ENCODE measurements at regions not wholly inside any gene's neighbourhood (a gene's known extent, or its start where the extent isn't known, plus 50 kb on each side); places are given as distances from the start of the nearest gene placed in this dataset.

GRCh38 chr4:35066406-35066805 is 1177.9 kb downstream of the ARAP2 start:
- intact Hi-C loops (cut with DNase I; ENCODE audit: low total_unique reads): no loop called here
- no peak for TF ChIP-seq CTCF (IDR thresholded peaks at IDR 0.05)
- no peak for TF ChIP-seq POLR2A (IDR thresholded peaks at IDR 0.05)
- Histone ChIP-seq H3K4me3 (no peak overlapping the region), H3K27ac (no peak overlapping the region), H3K27me3 (no peaks in the 10 kb centered on the region), H3K9me3 (no peaks in the 10 kb centered on the region), H3K36me3 (no peaks in the 10 kb centered on the region), H3K4me1 (no peaks in the 10 kb centered on the region)
- 62 to 86% (median 82%) methylated on average over 4 of the region's 4 CpGs for WGBS, 5 donors
- DNase-seq: no peak

GRCh38 chr4:35080799-35081198 is 1163.5 kb downstream of the ARAP2 start:
- no peak overlapping the region for H3K27ac ChIP-seq
- intact Hi-C loops (cut with DNase I; ENCODE audit: low total_unique reads): no loop called here
- no peak overlapping the region for H3K4me3 ChIP-seq
- peaks cover 0 to 4% (median 0%) of the 10 kb centered on the region in 4 donors for H3K9me3 ChIP-seq
- H3K4me1 ChIP-seq: no peaks in the 10 kb centered on the region
- 71 to 85% (median 79%) methylated on average over 1 of the region's 1 CpG for WGBS, 5 donors
- H3K36me3 ChIP-seq: no peaks in the 10 kb centered on the region
- H3K27me3 ChIP-seq: no peaks in the 10 kb centered on the region
- DNase-seq: no peak
- TF ChIP-seq POLR2AphosphoS5 (IDR thresholded peaks at IDR 0.05) (no peak), CTCF (IDR thresholded peaks at IDR 0.05) (no peak), POLR2A (IDR thresholded peaks at IDR 0.05) (no peak), EP300 (IDR thresholded peaks at IDR 0.05) (no peak)

- no peak for TF ChIP-seq CTCF (IDR thresholded peaks at IDR 0.05)
- no peak for TF ChIP-seq POLR2AphosphoS5 (IDR thresholded peaks at IDR 0.05)
- no peak for TF ChIP-seq EP300 (IDR thresholded peaks at IDR 0.05)
- TF ChIP-seq POLR2A (IDR thresholded peaks at IDR 0.05): no peak
- intact Hi-C loops (cut with DNase I; ENCODE audit: low total_unique reads): no loop called here
- DNase-seq: no peak
- 67 to 93% (median 85%) methylated on average over 3 of the region's 3 CpGs for WGBS, 5 donors
- no peak overlapping the region for H3K27ac ChIP-seq
- no peaks in the 10 kb centered on the region for H3K36me3 ChIP-seq
- no peaks in the 10 kb centered on the region for H3K4me1 ChIP-seq
- H3K4me3 ChIP-seq: no peak overlapping the region
- no peaks in the 10 kb centered on the region for H3K27me3 ChIP-seq
- H3K9me3 ChIP-seq: no peaks in the 10 kb centered on the region
Measured at GRCh38 chr4:35087218-35087617, 1157.1 kb downstream of the ARAP2 start.

GRCh38 chr4:35100932-35101331 is 1143.4 kb downstream of the ARAP2 start:
- DNase-seq: no peak
- H3K27me3 ChIP-seq: no peaks in the 10 kb centered on the region
- H3K9me3 ChIP-seq: peaks cover 0 to 20% (median 2%) of the 10 kb centered on the region in 4 donors
- H3K36me3 ChIP-seq: no peaks in the 10 kb centered on the region
- WGBS, 5 donors: 86 to 94% (median 93%) methylated on average over 7 to 8 of the region's 8 CpGs
- TF ChIP-seq POLR2A (IDR thresholded peaks at IDR 0.05): no peak
- no peak for TF ChIP-seq POLR2AphosphoS5 (IDR thresholded peaks at IDR 0.05)
- no peak for TF ChIP-seq CTCF (IDR thresholded peaks at IDR 0.05)
- no peak for TF ChIP-seq EP300 (IDR thresholded peaks at IDR 0.05)
- intact Hi-C loops (cut with DNase I; ENCODE audit: low total_unique reads): no loop called here
- H3K27ac ChIP-seq: no peak overlapping the region
- H3K4me3 ChIP-seq: no peak overlapping the region
- H3K4me1 ChIP-seq: no peaks in the 10 kb centered on the region

Data from stomach (tissue), 8 donors.